ENCODE measurements at regions not wholly inside any gene's neighbourhood (a gene's known extent, or its start where the extent isn't known, plus 50 kb on each side); places are given as distances from the start of the nearest gene placed in this dataset.

DNA sequence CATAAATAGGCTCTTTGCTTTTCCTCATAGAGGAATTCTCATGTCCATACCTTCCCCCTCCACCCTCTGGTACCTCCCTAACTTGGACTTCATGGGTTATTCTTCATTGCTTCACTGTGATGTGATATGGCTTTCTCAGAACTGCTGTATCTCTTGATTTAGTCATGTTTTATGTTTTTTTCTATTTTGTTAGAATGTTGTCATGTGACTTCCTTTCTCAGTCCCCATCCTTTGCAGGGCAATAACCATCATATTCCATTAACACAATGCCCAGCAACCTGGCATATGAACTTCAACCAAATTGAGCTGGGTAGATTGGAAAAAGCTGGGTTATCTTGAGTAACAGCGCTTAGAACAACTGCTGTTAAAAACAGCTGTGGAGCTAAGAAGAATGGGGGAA is 190.9 kb upstream of the PRSS16 start:
- TF ChIP-seq CTCF (conservative IDR thresholded peaks at IDR 0.05 in 1 of 2, IDR thresholded peaks at IDR 0.05 in 1 of 2; ENCODE audit: extremely low read depth in 1 of 2, insufficient read depth in 1 of 2, low read depth in 1 of 2, low read length in 2 of 2): no peak
- no peak for TF ChIP-seq EZH2 (IDR thresholded peaks at IDR 0.05; ENCODE audit: borderline replicate concordance, low read length)

All from mammary epithelial cell (primary cell).